ENCODE measurements at regions not wholly inside any gene's neighbourhood (a gene's known extent, or its start where the extent isn't known, plus 50 kb on each side); places are given as distances from the start of the nearest gene placed in this dataset.
"Not testable (repeated sequence)": the region's sequence is repeated elsewhere in the genome, so short reads cannot be mapped to it uniquely, and the experiment has no call there.

- no peak for DNase-seq (ENCODE audit: low spot score)
Observed at GRCh38 chr6:14489445-14489844, 371.9 kb downstream of the CD83 start.

- no peak for DNase-seq (ENCODE audit: low spot score)
Observed at GRCh38 chr6:14498748-14499147, 381.2 kb downstream of the CD83 start.

GRCh38 chr6:14499309-14499708 lies 381.7 kb downstream of the CD83 start:
- DNase-seq (ENCODE audit: low spot score) = no peak

- no peak for DNase-seq (ENCODE audit: low spot score)
Observed at GRCh38 chr6:14499841-14500240, 382.3 kb downstream of the CD83 start.

GRCh38 chr6:14500809-14501208 lies 383.2 kb downstream of the CD83 start:
- no peak for DNase-seq (ENCODE audit: low spot score)

GRCh38 chr6:14501240-14501639 lies 383.7 kb downstream of the CD83 start:
- DNase-seq (ENCODE audit: low spot score) = no peak

GRCh38 chr6:14501914-14502313 lies 384.3 kb downstream of the CD83 start:
- no peak for DNase-seq (ENCODE audit: low spot score)

GRCh38 chr6:14502551-14502950 lies 385.0 kb downstream of the CD83 start:
- DNase-seq (ENCODE audit: low spot score) = no peak

- no peak for DNase-seq (ENCODE audit: low spot score)
Observed at GRCh38 chr6:14505401-14505800, 387.8 kb downstream of the CD83 start.

GRCh38 chr6:14506656-14507246 lies 389.2 kb downstream of the CD83 start:
- DNase-seq (ENCODE audit: low spot score) = no peak

GRCh38 chr6:14509120-14509519 lies 391.5 kb downstream of the CD83 start:
- no peak for DNase-seq (ENCODE audit: low spot score)

- DNase-seq (ENCODE audit: low spot score) = no peak
Observed at GRCh38 chr6:14510038-14510437, 392.5 kb downstream of the CD83 start.

- DNase-seq (ENCODE audit: low spot score) = no peak
Observed at GRCh38 chr6:14511061-14511586, 393.6 kb downstream of the CD83 start.

GRCh38 chr6:14512246-14512645 lies 394.7 kb downstream of the CD83 start:
- DNase-seq (ENCODE audit: low spot score) = no peak

GRCh38 chr6:14513496-14514393 lies 396.2 kb downstream of the CD83 start:
- no peak for DNase-seq (ENCODE audit: low spot score)

GRCh38 chr6:14516956-14517355 lies 399.4 kb downstream of the CD83 start:
- no peak for DNase-seq (ENCODE audit: low spot score)

- DNase-seq (ENCODE audit: low spot score) = no peak
Observed at GRCh38 chr6:14517516-14518105, 400.0 kb downstream of the CD83 start.

- no peak for DNase-seq (ENCODE audit: low spot score)
Observed at GRCh38 chr6:14518515-14519217, 401.1 kb downstream of the CD83 start.

- no peak for DNase-seq (ENCODE audit: low spot score)
Observed at GRCh38 chr6:14520029-14520428, 402.5 kb downstream of the CD83 start.

GRCh38 chr6:14520536-14520935 lies 403.0 kb downstream of the CD83 start:
- DNase-seq (ENCODE audit: low spot score) = no peak

- no peak for DNase-seq (ENCODE audit: low spot score)
Observed at GRCh38 chr6:14521141-14521540, 403.6 kb downstream of the CD83 start.

- DNase-seq (ENCODE audit: low spot score) = not testable (repeated sequence)
Observed at GRCh38 chr6:14521861-14522260, 404.3 kb downstream of the CD83 start.

All from CD4-positive, alpha-beta T cell treated with Interleukin-2 at 100 ng/mL for 4 hours (primary cell).